ENCODE measurements at regions not wholly inside any gene's neighbourhood (a gene's known extent, or its start where the extent isn't known, plus 50 kb on each side); places are given as distances from the start of the nearest gene placed in this dataset.

DNA sequence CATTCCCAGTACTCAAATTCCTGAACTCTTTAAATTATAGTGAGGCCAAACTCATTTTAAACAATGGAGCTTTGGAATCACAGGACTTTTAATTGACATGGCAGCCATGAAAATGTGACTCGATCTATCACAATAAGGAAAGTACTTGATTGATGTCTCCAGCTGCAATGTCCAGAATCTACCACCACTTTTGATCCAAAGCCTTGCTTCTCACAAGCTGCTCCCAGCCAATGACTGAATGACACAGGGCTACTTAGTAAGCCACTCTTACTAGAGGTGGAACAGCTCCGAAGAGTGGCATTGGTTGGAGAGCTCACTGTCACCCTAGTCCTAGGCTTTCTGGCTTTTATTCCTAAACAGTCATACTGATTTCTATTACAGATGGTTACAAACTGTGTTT, 270.1 kb downstream of the IRS1 start:
- no peak for DNase-seq (ENCODE audit: low read depth)

- DNase-seq (ENCODE audit: low read depth): no peak
Observed at GRCh38 chr2:226526716-226527115, 272.9 kb downstream of the IRS1 start.

- peak; percentile 9 for DNase-seq (ENCODE audit: low read depth)
Observed at GRCh38 chr2:226524381-226524843, 275.2 kb downstream of the IRS1 start.

DNA sequence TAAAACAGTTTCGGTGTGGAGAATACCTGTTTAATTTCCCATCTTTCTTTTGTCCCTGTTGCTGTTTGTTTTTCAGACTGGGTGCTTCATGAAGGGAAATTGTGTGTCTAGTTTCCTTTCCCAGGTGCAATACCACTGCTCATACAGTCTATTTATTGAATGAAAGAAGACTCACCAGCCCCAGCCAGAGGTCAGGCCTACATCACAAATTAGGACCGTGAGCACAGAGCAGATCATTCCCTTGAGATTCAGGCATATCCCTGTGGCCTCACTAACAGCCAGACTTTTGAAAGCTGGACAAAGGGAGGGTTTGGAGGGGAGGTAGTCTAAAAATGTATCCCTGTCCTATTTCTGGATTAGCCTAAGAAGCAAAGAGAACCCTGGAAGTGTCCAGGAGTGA, 278.9 kb downstream of the IRS1 start:
- no peak for DNase-seq (ENCODE audit: low read depth)

GRCh38 chr2:226515344-226516055, 284.1 kb downstream of the IRS1 start:
- DNase-seq (ENCODE audit: low read depth): no peak

DNA sequence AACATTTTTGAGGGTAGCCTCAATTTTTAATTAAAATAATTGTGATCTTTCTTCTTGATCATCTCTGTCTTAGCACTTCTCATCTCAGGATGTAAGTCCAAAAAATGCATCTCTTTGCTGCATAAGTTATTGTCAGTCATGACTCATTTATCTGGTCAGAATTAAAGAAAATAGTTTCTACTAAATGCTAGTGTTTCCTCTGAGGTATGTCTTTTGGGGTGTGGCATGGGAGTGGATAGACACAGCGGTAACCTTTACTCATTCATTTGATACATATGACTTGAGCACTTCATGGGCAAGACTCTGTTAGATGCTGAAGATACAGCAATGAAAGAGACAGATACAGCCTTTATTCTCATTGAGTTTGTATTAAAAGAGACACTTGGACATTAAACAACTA, 284.7 kb downstream of the IRS1 start:
- no peak for DNase-seq (ENCODE audit: low read depth)

- no peak for DNase-seq (ENCODE audit: low read depth)
Observed at GRCh38 chr2:226511311-226511710, 288.3 kb downstream of the IRS1 start.

GRCh38 chr2:226508683-226509082, 290.9 kb downstream of the IRS1 start:
- DNase-seq (ENCODE audit: low read depth): no peak

GRCh38 chr2:226508005-226508404, 291.6 kb downstream of the IRS1 start:
- DNase-seq (ENCODE audit: low read depth): no peak

DNA sequence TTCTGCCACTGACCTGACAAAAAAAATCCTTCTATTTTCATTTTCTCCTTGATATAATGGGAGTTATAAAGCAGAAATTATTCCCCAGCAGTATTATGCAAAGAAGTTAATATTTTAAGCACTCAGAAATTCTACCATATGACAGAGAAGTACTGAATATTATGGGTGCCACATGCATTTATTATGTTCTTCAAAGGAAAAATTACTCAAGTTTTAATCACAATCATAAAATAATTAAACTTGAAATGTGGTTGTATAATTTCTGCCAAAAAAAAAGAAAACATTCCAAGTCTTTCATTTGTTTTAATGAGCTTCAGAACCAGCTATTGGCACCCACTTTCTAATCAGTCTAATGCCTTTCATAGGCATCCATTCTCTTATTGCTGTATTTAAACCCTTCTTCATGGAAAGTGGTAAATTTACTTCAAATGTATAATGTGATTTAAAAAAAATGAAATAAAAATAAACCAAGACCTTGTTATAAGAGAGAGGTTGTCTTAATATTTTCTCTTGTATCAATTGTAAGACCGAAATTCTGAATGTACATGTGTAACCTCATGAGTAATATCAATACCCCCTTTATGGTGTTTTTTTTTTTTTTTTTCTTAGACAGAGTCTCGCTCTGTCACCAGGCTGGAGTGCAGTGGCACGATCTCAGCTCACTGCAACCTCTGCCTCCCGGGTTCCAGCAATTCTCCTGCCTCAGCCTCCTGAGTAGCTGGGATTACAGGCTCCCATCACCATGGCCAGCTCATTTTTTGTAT, 302.3 kb downstream of the IRS1 start:
- no peak for DNase-seq (ENCODE audit: low read depth)

- DNase-seq (ENCODE audit: low read depth): no peak
Observed at GRCh38 chr2:226496273-226496550, 303.4 kb downstream of the IRS1 start.

GRCh38 chr2:226495466-226496272, 304.0 kb downstream of the IRS1 start:
- DNase-seq (ENCODE audit: low read depth): no peak

DNA sequence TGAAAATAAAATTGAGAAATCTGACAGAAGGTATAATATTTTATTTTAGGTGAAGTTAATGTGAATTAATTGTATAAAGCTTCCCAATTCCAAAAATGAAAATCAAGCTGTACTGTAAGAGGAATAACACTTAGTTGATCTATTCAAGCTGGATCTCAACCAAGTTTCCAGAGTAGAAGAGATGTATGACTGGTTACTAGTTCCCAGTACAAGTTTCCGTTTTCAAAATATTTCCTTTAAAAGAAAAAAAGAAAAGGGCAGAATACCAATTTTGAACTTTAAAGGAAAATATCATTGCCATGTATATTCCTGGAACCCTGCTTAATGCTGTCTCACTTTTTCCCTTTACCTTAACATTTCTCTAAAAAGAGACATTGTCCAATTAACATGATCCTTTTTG, 308.5 kb downstream of the IRS1 start:
- DNase-seq (ENCODE audit: low read depth): no peak

DNA sequence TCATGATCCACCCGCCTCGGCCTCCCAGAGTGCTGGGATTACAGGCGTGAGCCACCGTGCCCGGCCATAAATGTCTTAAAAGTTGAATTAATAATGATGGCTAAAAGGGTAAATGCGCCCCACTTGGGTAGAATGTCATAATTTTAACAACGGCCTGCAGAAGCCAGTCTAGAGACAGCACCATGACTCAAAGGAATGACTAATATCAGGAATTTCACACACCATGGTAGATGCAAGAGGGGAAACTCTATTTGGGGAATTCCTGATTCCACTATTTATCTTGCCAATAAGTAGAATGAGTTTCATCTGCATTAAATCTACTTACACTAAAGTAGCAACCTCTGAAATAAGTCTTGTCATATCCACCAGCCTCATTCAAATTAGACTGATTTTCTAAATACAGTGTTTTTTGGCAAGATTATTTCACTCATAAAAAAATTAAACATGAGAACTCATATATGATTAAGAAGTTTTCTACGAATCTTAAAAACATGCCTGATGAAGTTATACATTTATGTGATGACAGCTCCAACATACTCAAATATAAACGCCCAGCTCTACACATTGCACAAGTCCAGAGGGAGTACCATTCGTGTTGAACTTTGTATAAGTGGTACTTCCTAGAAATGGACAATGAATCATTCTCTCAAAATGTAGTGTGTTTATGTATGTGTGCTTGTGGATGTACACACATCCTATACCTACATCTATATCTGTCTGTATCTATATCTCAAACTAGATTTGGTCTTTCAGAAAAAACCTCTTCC, 309.7 kb downstream of the IRS1 start:
- peak; percentile 68 for DNase-seq (ENCODE audit: low read depth)

DNA sequence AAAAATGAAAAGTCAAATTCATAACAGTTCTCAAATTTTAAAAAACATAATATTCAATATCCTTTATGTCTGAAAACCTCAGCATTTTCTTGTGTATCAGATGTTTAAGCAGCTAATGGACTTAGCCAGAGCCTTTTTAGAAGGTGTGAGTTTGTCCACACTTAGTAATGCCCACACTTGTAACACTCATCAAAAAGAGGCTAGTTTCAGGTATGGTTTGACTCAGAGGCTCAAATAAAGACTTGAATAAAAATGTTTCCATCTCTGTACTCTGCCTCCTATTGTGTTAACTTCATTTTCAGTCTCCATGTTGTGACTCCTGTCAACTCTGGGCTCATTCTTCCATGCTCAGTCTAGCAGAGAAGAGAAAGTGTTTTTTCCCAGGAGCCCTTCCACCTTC, 311.6 kb downstream of the IRS1 start:
- DNase-seq (ENCODE audit: low read depth): no peak

DNA sequence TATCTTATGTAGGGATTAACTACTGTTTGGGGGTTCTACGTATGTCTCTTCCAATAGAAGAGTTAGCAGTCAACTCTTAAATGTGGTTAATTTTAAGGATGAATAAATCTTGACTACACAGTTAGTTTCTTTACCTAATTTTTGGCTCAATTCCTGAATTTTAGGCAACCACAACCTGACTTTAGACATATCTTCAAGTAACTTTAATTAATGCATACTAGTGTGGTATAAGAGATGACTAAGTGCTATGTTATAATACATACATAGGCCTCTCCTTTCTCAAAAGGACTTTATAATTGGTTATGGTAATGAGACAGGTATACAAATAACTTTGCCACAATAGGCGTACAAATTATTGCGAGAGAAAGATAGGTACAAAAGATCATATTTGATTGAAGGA, 312.0 kb downstream of the IRS1 start:
- DNase-seq (ENCODE audit: low read depth): no peak

- peak; percentile 15 for DNase-seq (ENCODE audit: low read depth)
Observed at GRCh38 chr2:226483745-226484619, 315.6 kb downstream of the IRS1 start.

GRCh38 chr2:226483143-226483542, 316.5 kb downstream of the IRS1 start:
- no peak for DNase-seq (ENCODE audit: low read depth)

GRCh38 chr2:226478109-226478809, 321.4 kb downstream of the IRS1 start:
- peak; percentile 85 for DNase-seq (ENCODE audit: low read depth)

Data from Daoy (cell line).